GM18868 (cell line): ENCODE measurements at regions not wholly inside any gene's neighbourhood (a gene's known extent, or its start where the extent isn't known, plus 50 kb on each side); places are given as distances from the start of the nearest gene placed in this dataset.
"Not testable (repeated sequence)": the region's sequence is repeated elsewhere in the genome, so short reads cannot be mapped to it uniquely, and the experiment has no call there.

Source experiments
- ATAC-seq: cut with Tn5 transposase; IDR thresholded peaks from one replicate; pipeline ENCODE4 v1.9.1; 2021; ENCODE audit warnings: mild to moderate bottlenecking, moderate library complexity; ENCODE audit not compliant: unreplicated experiment

DNA sequence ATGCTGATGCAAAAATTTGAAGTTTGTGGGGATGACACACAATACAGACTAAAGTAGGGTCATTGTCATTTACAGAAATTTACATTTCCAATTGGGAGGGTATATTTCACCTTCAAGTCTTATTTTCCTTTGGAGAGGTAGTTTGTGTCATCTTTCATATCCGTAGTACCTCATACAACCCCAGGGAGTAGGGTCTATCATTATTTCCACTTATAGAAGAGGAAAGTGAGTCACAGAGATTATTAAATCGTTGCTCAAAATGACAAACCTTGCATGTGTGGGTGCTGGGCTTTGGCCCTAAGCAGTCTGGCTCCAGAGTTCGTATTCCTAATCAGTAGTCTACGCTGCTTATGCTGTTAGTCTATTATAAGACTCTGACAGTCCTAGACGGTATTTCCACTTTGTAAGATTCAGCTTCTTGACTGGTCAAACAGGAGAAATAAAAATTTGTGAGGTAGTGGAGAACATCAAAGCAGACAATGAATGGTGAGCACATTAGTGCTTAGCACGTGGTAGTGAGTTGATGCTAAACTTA lies 516.5 kb downstream of the PCDH7 start:
- ATAC-seq = no peak

DNA sequence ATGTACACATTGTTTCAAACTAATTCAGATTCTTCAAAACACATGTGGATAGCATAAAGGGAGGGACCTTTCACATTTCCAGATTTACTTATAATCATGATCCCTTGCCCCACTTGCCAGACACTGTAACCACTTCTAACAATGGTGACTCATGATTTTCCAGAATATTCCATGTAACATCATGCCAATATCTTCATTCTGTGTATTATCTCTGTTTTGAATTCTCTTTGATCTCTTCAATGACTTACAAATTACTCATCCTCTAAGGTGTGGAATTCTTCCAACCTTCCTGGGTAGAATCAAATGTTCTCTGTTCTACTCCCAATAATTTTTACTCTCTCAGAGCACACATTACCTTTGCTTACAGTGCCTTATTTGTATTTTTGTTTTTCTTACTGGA lies 517.1 kb downstream of the PCDH7 start:
- ATAC-seq = no peak

DNA sequence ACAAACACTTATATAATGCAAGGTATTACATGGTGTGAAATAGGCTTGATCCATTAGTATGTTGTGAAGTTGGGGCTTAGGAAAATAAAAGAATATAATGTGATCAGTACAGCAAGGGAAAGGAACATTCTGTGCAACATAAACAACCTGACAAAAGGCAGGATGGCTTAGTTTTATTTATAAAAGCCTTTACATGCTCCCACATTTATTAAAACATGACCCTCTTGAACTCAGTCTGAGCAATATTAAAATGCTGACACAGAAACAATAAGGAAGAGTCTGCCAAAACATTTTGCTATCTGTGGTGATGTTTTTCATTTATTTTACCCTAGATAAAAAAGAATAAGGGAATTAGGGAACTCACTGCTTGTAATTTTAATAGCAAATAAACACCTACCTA lies 519.7 kb downstream of the PCDH7 start:
- no peak for ATAC-seq

DNA sequence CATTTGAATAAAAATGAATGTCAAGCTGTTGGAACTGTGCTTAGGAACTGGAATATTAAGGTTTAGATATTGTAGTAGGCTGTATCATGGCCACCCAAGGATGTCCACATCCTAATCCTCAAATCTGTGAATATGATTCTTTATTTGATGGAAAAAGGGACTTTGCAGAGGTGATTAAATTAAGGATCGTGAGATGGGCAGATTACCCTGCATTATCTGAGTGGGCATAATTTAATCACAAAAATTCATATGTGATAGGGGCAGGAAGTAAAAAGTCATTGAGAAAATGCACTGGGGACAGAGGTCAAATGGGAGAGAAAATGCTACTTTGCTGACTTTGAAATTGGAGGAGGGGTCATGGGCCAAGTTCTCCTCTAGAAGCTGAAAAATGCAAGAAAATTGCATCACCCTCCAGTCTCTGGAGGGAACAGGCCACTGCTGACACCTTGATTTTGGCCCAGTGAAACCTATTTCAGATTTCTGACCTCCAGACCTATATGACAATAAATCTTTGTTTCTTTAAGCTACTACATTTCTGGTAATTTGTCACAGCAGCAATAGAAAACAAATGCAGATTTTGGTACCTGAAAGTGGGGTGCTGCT lies 521.4 kb downstream of the PCDH7 start:
- ATAC-seq = no peak

DNA sequence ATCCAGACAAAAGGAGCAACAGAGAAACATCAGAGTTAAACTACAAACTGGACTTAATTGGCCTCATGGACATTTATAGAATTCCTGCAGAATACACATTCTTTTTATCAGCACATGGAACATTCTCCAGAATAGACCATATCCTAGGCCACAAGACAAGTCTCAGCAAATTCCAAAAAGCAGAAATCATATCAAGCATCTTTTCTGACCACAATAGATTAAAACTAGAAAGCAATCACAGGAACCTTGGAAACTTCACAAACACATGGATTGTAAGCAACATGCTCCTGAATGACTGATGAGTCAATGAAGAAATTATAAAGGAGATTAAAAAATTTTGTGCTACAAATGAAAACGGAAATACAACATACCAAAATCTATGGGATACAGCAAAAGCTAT lies 526.7 kb downstream of the PCDH7 start:
- ATAC-seq = no peak

DNA sequence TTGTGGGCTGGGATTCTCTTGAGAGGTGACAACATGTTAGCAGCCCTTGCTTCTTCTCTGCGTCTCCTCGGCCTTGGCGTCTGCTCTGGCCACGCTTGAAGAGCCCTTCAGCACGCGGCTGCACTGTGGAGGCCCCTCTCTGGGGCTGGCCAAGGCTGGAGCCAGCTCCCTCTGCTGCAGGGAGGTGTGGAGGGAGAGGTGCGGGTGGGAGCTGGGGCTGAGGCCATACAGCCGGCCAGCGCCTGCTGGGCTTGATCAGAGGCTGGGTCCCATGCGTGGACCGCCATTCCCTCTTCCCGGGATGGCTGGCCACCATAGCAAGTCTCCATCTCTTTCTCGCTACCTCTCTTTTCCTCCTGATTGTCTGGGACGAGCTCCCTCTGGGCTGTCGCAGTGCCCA lies 539.0 kb downstream of the PCDH7 start:
- ATAC-seq = no peak

DNA sequence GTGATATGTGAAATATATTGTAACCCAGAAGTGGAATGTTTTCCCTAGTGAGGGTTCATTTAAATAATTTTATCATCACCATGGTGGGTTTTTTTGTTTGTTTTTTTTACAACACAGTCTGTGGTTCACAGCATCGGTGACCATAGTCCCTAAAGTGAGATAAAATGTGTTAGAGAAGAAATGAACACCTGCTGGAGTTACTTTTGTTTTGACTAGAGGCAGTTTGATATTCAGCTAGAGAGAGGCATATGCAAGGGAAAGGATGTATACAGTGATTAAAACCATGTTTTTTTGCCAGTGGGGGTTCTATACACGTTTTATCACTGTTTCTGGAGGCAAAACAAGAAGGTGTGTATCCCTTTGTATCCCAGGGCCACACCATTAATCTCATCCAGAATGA lies 541.5 kb downstream of the PCDH7 start:
- no peak for ATAC-seq

DNA sequence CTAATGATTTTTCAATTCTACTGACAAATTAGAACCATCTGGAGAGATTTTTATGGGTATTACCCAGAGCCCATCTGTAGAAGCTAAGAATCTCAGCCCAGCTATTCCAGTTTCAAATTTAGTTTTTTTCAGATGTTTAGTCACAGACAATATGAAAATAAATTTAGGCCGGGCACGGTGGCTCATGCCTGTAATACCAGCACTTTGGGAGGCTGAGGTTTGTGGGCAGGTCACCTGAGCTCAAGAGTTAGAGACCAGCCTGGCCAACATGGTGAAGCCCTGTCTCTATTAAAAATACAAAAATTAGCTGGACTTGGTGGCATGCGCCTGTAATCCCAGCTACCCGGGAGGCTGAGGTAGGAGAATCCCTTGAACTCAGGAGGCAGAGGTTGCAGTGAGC lies 545.9 kb downstream of the PCDH7 start:
- ATAC-seq = not testable (repeated sequence)

DNA sequence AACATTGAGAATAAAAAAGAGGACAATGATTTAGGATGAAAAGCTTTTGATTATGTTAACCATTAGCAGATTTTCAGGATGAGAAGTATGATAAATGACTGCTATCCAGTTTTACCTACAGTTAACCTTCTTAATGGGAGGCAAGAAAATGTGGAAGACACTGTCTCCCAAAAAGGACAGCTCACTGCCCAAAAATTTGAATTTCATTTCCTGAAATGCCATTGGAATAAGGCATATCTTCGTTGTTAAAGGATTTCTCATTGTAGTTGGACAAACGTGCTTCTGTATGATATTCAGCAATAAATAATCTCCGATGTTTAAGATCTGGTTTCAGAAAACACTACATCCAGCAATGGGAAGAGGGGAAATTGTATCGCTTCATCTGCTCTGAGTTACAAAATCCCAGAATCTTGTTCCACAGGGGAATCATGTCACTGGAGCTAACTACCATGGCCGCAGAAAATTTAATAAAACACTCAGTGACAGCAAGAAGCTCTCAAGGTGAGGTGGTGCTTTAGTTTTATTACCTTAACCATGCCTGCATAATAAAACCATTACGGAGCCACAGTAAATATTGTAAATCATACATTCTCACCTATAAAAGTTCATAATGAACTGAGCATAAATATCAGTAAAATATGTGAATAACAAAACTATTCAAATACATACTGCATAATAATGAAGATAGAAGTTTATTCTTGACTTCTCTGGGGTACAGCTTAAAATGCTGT lies 552.3 kb downstream of the PCDH7 start:
- ATAC-seq = no peak

DNA sequence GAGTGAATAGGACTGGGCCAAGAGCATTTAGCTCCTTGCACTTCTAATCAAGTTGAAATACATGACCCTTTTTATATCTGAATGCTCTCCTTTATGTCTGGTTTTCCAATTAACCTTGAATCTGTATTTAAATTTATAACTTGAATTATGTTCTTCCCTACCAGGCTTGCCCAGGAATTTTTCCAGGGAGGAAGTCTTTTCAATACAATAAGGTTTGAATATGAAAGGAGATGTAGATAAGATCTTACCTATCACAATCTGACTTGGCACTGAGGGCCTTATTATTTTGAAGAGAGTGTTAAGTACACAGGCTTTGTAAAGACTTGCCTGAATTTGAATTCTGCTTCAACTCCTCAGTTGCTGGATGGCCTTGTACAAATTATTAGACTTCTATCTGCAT lies 555.7 kb downstream of the PCDH7 start:
- ATAC-seq = no peak

DNA sequence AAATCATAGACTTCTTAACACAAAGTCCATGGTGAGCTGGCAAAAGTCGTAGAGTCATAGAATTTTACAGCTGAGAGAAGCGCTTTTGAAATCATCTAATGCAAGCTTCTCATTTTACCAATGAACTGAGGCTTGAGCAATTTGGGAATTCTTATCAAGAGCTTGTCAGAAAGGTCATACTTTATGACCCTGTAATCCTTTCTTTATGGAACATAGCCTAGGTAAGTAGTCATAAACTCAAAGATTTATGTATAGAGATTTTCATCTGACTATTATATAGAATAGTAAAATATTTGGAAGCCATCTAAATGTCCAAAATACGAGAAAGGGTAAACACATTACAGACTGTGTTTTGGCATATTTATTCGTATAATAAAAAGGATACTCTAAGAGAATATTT lies 563.5 kb downstream of the PCDH7 start:
- no peak for ATAC-seq

DNA sequence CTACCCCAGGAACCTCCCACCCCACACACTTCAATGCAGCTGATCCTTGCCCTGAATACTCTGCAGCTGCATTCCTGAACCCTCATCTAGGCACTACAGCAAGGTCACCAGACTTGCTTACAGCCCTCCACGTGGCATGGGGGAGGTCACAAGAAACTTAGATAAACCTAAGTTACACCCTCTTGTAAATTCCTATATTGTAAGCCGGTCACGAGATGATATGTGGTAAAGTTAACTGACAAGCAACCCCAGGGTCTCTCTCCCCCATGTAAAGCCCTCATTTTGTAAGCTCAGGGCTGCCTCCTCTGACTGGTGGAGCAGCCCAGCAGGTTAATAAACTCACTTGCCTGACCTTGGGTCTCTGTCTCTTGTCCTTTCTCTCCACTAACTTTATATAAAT lies 570.7 kb downstream of the PCDH7 start:
- peak; percentile 39 for ATAC-seq

DNA sequence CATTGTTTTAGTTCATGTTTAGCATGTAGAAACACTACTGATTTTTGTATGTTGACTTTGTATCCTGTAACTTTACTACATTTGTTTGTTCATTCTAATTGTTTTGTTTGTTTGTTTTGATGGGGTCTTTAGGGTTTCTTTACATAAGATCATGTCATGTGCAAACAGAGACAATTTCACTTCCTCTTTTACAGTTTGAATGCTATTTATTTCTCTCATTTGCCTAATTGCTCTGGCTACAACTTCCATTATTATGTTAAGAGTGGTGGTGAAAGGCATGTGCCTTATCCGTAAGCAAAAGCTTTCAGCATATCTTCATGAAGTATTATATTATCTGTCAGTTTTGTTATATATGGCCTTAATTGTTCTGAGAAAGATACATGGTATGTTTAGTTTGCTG lies 571.1 kb downstream of the PCDH7 start:
- ATAC-seq = peak; percentile 96

DNA sequence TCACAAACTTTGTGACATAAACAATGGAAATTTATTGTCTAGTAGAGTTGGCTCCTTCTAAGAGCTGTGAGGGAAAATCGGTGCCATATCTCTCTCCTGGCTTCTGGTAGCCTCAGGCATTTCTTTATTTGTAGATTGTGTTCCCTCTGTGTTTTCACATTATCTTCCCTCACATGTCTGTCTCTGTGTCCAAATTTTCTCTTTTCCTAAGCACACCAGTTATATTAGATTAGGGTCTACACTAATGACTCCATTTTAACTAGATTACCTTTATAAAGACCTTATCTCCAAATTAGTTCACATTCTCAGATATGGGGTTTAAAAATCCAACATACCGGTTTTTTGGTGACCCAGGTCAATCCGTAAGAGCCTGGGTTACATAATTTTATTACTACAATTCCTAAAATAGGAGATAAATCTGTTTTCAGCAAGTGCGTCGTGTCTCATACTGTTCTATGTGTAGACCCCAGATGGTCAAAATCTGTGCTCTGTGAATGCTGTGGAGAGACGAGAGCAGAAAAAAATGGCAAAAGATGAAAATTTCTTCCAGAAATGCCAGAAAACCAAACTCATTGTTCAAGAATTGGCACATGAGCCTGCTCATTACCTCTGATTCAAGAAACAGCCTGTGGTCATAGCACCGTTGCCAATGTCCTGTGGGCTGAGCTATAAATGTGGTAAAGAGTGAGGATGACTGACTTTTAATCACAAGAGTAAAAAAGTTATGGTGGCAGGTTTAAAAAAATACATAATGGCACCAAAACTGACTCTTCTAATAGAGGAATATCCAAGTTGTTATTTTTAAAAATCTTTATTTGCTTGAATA lies 574.7 kb downstream of the PCDH7 start:
- ATAC-seq = no peak

DNA sequence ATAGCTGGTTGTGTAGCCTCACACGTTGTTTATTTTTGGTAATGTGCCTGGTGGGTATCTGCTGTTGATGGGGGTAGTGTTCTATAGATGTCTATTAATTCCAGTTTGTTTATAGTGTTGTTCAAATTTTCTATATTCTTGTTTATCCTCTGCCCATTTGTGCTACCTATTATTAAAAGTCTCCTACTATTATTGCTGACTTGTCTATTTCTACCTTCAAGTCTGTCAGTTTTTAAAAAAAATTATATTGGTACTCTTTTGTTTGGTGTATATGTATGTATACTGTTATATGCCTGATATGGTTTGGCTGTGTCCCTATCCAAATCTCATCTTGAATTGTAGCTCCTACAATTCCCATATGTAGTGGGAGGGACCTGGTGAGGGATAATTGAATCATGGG lies 578.6 kb downstream of the PCDH7 start:
- no peak for ATAC-seq

DNA sequence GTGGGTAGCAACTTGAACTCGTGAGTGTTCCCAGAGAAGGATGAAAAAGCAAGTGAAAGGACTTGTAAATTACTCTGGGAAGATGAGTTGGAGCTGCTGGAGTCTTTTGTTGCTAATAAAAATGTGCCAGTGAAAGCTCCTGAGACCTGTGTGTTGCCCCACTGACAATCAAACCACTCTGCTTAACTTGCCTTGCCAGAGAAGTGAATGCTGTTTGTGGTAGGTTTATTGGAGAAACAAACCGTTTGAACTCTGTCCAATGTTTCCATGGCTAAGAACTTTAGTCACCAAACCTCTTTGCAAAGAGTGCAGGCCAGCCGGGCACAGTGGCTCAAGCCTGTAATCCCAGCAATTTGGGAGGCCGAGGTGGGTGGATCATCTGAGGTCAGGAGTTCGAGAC lies 586.9 kb downstream of the PCDH7 start:
- no peak for ATAC-seq

DNA sequence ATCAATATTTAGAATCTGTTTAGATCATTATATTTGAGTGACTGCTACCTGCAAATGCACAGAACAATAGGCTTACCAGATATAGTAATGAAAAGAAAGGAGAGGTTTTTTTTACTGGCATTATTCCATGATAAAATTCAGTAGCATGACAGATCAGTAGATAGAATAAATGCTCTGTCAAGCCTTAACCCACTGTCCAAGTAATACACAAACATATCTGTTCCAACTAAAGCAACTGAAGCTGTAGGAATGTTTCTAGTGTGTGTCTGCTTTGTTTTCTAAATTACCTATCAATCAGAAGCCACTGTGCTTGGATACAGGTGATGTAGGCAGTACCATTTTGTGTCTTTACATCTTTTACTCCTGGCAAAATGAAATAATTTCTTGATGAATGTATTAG lies 604.6 kb downstream of the PCDH7 start:
- no peak for ATAC-seq

DNA sequence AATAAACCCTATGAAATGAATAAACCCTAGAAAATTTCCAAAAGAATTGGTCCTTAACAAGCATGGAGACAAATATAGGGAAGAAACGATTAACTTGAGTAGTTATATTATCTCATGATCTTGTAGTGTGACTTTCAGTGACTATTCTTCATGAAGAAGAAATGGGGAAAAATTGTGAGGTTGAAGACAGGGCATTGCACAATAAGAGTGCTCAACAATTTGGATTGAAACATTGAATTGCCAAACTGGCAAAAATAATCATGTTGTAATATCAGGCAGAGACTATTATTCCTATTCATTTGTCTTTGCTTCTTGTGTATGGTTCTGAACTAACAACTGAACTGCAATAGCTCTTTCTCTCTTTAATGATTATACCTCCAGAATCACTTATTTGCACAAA lies 605.1 kb downstream of the PCDH7 start:
- no peak for ATAC-seq

DNA sequence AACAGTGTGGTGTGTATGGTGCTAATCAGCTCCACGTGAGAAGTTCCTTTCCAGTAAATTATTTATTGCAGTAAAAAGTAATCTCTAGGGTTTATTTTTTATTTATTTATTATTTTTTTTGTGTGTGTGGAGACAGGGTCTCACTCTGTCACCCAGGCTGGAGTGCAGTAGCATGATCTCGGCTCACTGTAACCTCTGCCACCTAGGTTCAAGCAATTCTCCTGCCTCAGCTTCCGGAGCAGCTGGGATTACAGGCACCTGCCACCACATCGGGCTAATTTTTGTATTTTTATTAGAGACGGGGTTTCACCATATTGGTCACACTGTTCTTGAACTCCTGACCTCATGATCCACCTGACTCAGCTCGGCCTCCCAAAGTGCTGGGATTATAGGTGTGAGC lies 606.9 kb downstream of the PCDH7 start:
- no peak for ATAC-seq

DNA sequence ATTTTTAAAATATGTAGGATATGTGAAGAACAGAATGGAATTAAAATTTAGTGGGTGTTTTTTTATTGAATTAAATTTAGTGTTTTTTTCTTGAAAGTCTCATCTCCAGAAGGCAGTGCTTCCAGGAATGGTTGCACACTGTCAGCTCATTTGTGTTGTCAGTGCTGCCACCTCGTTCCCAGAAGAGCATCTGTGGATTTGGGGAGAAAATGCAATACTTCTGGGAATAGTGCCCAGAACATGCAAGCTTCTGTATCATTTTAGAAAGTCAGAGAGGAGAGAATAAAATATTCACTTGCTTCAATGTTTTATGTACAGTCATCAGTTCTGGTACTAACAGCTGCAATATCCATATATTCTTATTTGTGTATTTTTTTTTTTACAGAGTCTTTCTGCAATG lies 608.8 kb downstream of the PCDH7 start:
- ATAC-seq = no peak

DNA sequence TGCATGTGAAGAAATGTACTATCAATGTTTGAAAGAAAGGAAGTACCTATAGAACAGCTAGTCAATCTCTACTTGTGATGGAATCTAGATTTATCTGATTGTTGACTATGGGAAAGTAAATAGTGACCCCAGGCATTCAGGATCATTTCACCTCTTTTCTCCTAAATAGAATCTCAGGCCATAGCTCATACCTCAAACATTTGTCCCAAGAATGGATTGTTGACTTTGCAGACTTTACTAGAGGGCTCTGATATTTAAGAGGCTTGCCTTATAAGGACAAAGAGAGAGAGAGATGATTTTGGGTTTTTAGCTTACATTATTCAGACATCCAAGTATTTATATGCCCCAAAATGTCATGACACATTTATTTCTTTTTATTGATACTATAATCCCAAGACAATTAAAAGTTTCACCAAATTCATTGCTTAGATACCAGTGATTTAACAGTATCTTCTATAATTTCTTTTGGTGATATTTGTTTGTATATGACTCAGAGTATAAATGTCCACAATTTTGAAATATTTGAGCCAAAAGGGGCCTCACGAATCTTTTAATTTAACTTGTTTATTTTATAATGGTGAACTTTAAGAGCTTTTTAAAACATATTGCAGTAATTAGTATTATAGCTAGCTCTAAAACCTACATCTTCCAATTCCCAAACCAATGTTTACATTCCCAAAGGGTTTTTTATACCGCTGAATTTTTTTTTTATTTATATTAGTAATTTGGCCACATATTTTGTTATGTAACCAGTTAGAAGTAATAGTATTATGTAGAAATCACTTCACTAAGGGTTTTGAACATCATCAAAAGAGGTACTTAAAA lies 614.1 kb downstream of the PCDH7 start:
- ATAC-seq = no peak
